Sigmoid colon (tissue), 6 donors: ENCODE measurements at regions not wholly inside any gene's neighbourhood (a gene's known extent, or its start where the extent isn't known, plus 50 kb on each side); places are given as distances from the start of the nearest gene placed in this dataset.
"Not testable (repeated sequence)": the region's sequence is repeated elsewhere in the genome, so short reads cannot be mapped to it uniquely, and the experiment has no call there.

Experiments used
- DNase-seq: peaks from one replicate; pipeline ENCODE4 v3.0.0-alpha.2; 2019
- H3K27ac ChIP-seq, 4 donors: fragments of 200-600 bp; sonication (generic); one replicate each; pipeline ENCODE4 v1.5.1; 2016 to 2019; ENCODE audit warnings: mild to moderate bottlenecking in 1 of 4
- H3K27me3 ChIP-seq, 3 donors: fragments of 200-600 bp; sonication (generic); one replicate each; pipeline ENCODE4 v1.5.1; 2019; ENCODE audit warnings: mild to moderate bottlenecking in 1 of 3
- H3K36me3 ChIP-seq, 4 donors: fragments of 200-600 bp; sonication (generic); one replicate each; pipeline ENCODE4 v1.5.1; 2016 to 2019
- H3K4me1 ChIP-seq, 4 donors: fragments of 200-600 bp; sonication (generic); one replicate each; pipeline ENCODE4 v1.5.1; 2017 to 2019
- H3K4me3 ChIP-seq, 4 donors: fragments of 200-600 bp; sonication (generic); one replicate each; pipeline ENCODE4 v1.5.1; 2017 to 2019; ENCODE audit warnings: mild to moderate bottlenecking in 2 of 4, moderate library complexity in 1 of 4
- H3K9me3 ChIP-seq, 4 donors: fragments of 200-600 bp in 3 of 4; sonication (generic) in 3 of 4; one replicate each; pipeline versions ENCODE4 v1.5.1 to v1.6.1; 2013 to 2019
- EP300 ChIP-seq, 4 donors: sonication (generic); formaldehyde crosslinking; IDR thresholded peaks; one replicate each; pipeline ENCODE4 v1.6.1; 2017; ENCODE audit warnings: antibody characterized with exemption in 4 of 4
- POLR2A ChIP-seq, 2 donors: fragments of 450-650 bp; IDR thresholded peaks; one replicate each; pipeline ENCODE4 v1.6.1; 2016; ENCODE audit warnings: antibody characterized with exemption in 2 of 2, mild to moderate bottlenecking in 2 of 2, moderate library complexity in 2 of 2
- POLR2AphosphoS5 ChIP-seq, 4 donors: sonication (generic); formaldehyde crosslinking; IDR thresholded peaks; one replicate each; pipeline ENCODE4 v1.6.1; 2017; ENCODE audit warnings: antibody characterized with exemption in 4 of 4
- WGBS, 2 donors: extraction: QIAGEN DNeasy Blood & Tissue Kit; methylation state at CpG; one replicate each; pipeline ENCODE4 v1.1.7; 2013; 5-methylcytosine and 5-hydroxymethylcytosine counted together
- intact Hi-C: fragments of 100-400 bp; cut with DNase I; formaldehyde crosslinking; loops from one replicate; pipeline ENCODE4 v1.15.1; 2023
- TF ChIP-seq, protein P1 (sequence below), 4 experiments: fragments of 450-650 bp in 3 of 4; fragments of 200-600 bp in 1 of 4; IDR thresholded peaks; one replicate each; pipeline ENCODE4 v1.5.1; 2016 to 2019; ENCODE audit warnings: antibody characterized with exemption in 4 of 4, mild to moderate bottlenecking in 3 of 4, moderate library complexity in 2 of 4
- donor health status: healthy with polysubstance abuse.
- donor health status: healthy.

GRCh38 chr16:88128556-88128955 is 177.3 kb downstream of the BANP start:
- H3K4me3 ChIP-seq = no peak overlapping the region
- DNase-seq = no peak
- no peak overlapping the region for H3K27ac ChIP-seq
- H3K4me1 ChIP-seq = no peaks in the 10 kb centered on the region
- TF ChIP-seq POLR2AphosphoS5 (IDR thresholded peaks at IDR 0.05) (no peak), POLR2A (IDR thresholded peaks at IDR 0.05) (no peak), EP300 (IDR thresholded peaks at IDR 0.05) (no peak)
- TF ChIP-seq, protein P1, sequence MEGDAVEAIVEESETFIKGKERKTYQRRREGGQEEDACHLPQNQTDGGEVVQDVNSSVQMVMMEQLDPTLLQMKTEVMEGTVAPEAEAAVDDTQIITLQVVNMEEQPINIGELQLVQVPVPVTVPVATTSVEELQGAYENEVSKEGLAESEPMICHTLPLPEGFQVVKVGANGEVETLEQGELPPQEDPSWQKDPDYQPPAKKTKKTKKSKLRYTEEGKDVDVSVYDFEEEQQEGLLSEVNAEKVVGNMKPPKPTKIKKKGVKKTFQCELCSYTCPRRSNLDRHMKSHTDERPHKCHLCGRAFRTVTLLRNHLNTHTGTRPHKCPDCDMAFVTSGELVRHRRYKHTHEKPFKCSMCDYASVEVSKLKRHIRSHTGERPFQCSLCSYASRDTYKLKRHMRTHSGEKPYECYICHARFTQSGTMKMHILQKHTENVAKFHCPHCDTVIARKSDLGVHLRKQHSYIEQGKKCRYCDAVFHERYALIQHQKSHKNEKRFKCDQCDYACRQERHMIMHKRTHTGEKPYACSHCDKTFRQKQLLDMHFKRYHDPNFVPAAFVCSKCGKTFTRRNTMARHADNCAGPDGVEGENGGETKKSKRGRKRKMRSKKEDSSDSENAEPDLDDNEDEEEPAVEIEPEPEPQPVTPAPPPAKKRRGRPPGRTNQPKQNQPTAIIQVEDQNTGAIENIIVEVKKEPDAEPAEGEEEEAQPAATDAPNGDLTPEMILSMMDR (IDR thresholded peaks at IDR 0.05) = no peak
- intact Hi-C loops = no loop called here
- no peaks in the 10 kb centered on the region for H3K36me3 ChIP-seq
- 84 to 87% methylated on average over 8 of the region's 8 CpGs for WGBS, 2 donors
- no peaks in the 10 kb centered on the region for H3K27me3 ChIP-seq
- no peaks in the 10 kb centered on the region for H3K9me3 ChIP-seq

GRCh38 chr16:88129133-88129532 is 177.9 kb downstream of the BANP start:
- DNase-seq, H3K36me3 ChIP-seq, intact Hi-C loops, H3K9me3 ChIP-seq, H3K4me3 ChIP-seq, H3K4me1 ChIP-seq, H3K27me3 ChIP-seq, H3K27ac ChIP-seq: not testable (repeated sequence)
- 78 to 87% methylated on average over 13 of the region's 13 CpGs for WGBS, 2 donors

DNA sequence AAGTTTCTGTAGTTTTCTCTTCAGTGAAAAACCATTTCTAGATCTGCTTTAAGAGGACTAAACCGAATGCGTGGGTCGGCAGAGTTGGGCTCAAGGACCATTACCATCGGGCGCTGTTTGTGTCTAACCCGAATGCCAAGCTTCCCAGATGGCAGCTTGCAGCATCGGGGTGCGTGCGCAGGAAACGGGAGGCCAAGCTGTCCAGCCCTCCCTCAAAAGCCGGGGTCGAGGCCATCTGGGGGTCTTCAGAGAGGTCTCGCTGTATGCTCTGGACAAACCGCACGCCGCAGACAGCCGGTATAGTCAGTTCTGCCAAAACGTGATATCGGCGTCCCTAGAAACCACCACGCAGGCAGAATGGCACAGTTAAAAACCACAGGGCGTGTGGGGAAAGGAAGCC is 178.8 kb downstream of the BANP start:
- Histone ChIP-seq H3K36me3 (no peaks in the 10 kb centered on the region), H3K9me3 (no peaks in the 10 kb centered on the region), H3K27ac (no peak overlapping the region), H3K27me3 (no peaks in the 10 kb centered on the region), H3K4me1 (peaks cover 0 to 8% (median 1%) of the 10 kb centered on the region in 4 donors), H3K4me3 (no peak overlapping the region)
- intact Hi-C loops = no loop called here
- TF ChIP-seq EP300 (IDR thresholded peaks at IDR 0.05) = no peak
- TF ChIP-seq, protein P1 (IDR thresholded peaks at IDR 0.05) = no peak
- no peak for TF ChIP-seq POLR2A (IDR thresholded peaks at IDR 0.05)
- no peak for TF ChIP-seq POLR2AphosphoS5 (IDR thresholded peaks at IDR 0.05)
- no peak for DNase-seq
- WGBS, 2 donors = 86 to 89% methylated on average over 22 of the region's 22 CpGs

DNA sequence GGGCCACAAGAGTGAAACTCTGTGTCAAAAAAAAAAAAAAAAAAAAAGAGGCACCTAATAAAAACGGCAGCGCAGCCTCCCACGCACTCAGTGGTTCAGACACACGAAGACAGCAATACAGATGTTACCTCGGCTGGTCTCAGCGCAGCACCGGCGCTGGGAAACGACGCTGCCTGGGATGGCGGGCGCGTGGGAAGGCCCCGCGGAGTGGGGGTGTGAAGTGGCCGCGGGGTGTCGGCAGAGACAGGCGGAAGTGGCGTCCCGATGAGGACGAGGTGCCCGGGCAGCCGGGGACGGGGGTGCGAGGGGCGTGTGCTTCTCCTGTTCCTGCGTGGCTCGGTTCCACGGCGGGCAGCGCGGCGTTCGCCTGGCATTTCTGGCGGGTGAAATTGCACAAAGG is 179.4 kb downstream of the BANP start:
- Histone ChIP-seq H3K27me3 (no peaks in the 10 kb centered on the region), H3K4me1 (peaks cover 0 to 9% (median 3%) of the 10 kb centered on the region in 4 donors), H3K36me3 (no peaks in the 10 kb centered on the region), H3K9me3 (no peaks in the 10 kb centered on the region), H3K4me3 (no peak overlapping the region), H3K27ac (no peak overlapping the region)
- DNase-seq = no peak
- intact Hi-C loops = no loop called here
- 89 to 93% methylated on average over 36 of the region's 36 CpGs for WGBS, 2 donors
- TF ChIP-seq POLR2A (IDR thresholded peaks at IDR 0.05) = no peak

DNA sequence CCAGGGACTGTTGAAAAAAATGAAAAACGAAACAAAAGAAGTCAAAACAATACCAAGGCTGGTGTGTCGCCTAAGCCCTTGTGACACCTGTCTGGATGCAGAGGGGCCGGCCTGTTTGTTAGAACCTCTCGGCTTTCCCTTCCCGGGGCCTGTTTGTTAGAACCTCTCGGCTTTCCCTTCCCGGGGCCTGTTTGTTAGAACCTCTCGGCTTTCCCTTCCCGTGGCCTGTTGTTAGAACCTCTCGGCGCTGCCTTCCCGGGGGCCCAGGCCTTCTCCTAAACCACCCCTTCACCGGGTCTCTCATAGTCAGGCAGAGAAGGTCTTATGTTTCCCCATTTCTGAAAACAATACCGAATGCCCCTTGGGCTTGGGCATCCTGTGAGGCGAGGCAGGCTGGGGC is 180.0 kb downstream of the BANP start:
- intact Hi-C loops = no loop called here
- no peak for DNase-seq
- Histone ChIP-seq H3K27ac (no peak overlapping the region), H3K36me3 (no peaks in the 10 kb centered on the region), H3K9me3 (no peaks in the 10 kb centered on the region), H3K27me3 (no peaks in the 10 kb centered on the region), H3K4me3 (no peak overlapping the region), H3K4me1 (peaks cover 0 to 9% (median 3%) of the 10 kb centered on the region in 4 donors)
- WGBS, 2 donors = 76 to 86% methylated on average over 15 of the region's 15 CpGs
- no peak for TF ChIP-seq POLR2AphosphoS5 (IDR thresholded peaks at IDR 0.05)
- no peak for TF ChIP-seq EP300 (IDR thresholded peaks at IDR 0.05)
- TF ChIP-seq, protein P1 (IDR thresholded peaks at IDR 0.05) = no peak
- no peak for TF ChIP-seq POLR2A (IDR thresholded peaks at IDR 0.05)

GRCh38 chr16:88131966-88132365 is 180.7 kb downstream of the BANP start:
- Histone ChIP-seq H3K4me3 (no peak overlapping the region), H3K4me1 (peaks cover 0 to 9% (median 3%) of the 10 kb centered on the region in 4 donors), H3K36me3 (no peaks in the 10 kb centered on the region), H3K9me3 (no peaks in the 10 kb centered on the region), H3K27me3 (no peaks in the 10 kb centered on the region), H3K27ac (no peak overlapping the region)
- TF ChIP-seq POLR2A (IDR thresholded peaks at IDR 0.05) (no peak), POLR2AphosphoS5 (IDR thresholded peaks at IDR 0.05) (no peak), EP300 (IDR thresholded peaks at IDR 0.05) (no peak)
- TF ChIP-seq, protein P1 (IDR thresholded peaks at IDR 0.05) = no peak
- DNase-seq = no peak
- intact Hi-C loops = no loop called here
- 91 to 94% methylated on average over 26 of the region's 26 CpGs for WGBS, 2 donors
